Anterior cingulate cortex (tissue), 58 donors: ENCODE measurements at regions not wholly inside any gene's neighbourhood (a gene's known extent, or its start where the extent isn't known, plus 50 kb on each side); places are given as distances from the start of the nearest gene placed in this dataset.

Source experiments
- DNase-seq, 58 donors: peaks; one replicate each; lab custom pipeline; 2025; lab: John Stamatoyannopoulos, UW

DNA sequence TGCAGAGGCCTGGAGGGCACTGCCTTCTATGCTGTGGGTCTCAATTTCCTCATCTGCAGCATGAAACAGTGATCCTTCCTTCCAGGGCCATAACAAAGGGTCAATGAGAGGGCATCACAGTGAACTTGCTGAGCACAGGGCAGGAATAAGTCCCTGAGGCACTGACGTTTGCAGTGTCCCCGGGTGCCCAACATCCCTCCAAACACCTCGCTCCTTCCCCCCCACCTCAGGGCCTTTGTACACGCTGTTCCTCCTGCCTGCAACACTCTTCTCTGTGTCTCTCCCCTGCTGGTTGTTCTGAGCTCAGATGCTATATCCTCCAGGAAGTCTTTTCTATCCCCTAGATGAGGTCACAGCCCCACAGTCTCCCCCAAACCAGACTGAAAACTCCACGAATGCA is 59.7 kb upstream of the TCF20 start:
- no peak for DNase-seq

DNA sequence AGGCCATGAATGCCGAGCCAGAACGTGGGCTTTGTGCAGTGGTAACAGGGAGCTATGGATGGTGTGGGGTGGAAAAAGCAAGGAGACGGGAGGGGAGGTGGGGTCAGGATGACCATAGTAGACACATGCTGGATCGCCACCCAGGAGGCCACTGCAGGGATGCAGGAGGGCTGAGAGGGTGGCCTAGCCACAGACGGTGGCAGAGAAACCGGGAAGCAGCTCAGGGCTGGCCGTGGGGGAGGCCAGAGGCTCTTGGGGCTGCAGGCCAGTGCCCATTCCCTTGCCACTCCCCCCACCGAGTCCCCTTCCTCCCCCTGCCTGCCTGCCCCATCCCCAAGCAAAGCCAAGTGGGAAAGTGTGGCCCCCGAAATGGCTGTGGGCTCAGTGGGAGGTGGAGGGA is 59.1 kb upstream of the TCF20 start:
- DNase-seq, result no peak

DNA sequence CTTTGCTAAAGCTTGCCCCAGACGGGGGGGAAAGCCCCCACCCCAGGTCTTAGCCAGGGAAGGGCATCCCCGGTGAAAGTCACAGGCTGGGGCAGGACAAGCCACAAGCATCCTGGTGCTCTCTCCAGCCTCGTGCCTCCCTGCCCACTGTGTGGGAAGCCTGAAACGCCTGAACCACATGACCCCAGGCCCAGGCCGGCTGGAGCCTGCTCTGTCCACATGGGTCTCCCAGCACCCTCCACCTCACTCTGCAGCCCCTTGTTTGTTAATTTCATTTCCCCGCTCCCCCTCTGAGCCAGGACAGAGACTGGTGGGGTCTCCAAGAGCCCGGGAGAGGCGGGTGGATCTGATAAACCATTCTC is 58.3 kb upstream of the TCF20 start:
- DNase-seq, result no peak

- DNase-seq, result no peak
Observed at GRCh38 chr22:42328130-42328783, 57.8 kb upstream of the TCF20 start.

- DNase-seq, result no peak
Observed at GRCh38 chr22:42327462-42328129, 57.1 kb upstream of the TCF20 start.

GRCh38 chr22:42326801-42327200 is 56.3 kb upstream of the TCF20 start:
- no peak for DNase-seq

DNA sequence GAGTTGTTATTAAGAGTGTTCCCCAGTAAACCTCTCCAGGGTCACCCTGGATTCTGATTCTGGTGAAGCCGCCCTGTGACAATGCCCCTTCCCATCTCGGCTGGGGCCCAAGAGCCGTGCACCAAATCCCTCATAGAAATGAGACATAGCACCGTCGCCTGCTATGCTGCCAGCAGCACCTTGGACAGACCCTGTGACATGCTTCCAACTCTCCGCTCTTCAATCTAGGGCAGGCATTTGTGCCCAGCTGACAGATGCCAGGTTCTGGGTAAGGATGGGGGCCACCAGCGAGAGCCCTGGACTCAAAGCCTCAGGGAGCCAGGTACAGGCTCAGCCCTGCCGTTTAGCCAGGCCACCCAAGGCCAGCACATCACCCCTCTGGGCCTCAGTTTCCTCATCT is 55.8 kb upstream of the TCF20 start:
- DNase-seq, result no peak

GRCh38 chr22:42324990-42325710 is 54.7 kb upstream of the TCF20 start:
- peak in 1 of 58 donors; percentile 37 for DNase-seq

- no peak for DNase-seq
Observed at GRCh38 chr22:42324566-42324965, 54.1 kb upstream of the TCF20 start.

GRCh38 chr22:42323971-42324370 is 53.5 kb upstream of the TCF20 start:
- no peak for DNase-seq

- no peak for DNase-seq
Observed at GRCh38 chr22:42322562-42322926, 52.1 kb upstream of the TCF20 start.

GRCh38 chr22:42321908-42322561 is 51.6 kb upstream of the TCF20 start:
- DNase-seq, result no peak

DNA sequence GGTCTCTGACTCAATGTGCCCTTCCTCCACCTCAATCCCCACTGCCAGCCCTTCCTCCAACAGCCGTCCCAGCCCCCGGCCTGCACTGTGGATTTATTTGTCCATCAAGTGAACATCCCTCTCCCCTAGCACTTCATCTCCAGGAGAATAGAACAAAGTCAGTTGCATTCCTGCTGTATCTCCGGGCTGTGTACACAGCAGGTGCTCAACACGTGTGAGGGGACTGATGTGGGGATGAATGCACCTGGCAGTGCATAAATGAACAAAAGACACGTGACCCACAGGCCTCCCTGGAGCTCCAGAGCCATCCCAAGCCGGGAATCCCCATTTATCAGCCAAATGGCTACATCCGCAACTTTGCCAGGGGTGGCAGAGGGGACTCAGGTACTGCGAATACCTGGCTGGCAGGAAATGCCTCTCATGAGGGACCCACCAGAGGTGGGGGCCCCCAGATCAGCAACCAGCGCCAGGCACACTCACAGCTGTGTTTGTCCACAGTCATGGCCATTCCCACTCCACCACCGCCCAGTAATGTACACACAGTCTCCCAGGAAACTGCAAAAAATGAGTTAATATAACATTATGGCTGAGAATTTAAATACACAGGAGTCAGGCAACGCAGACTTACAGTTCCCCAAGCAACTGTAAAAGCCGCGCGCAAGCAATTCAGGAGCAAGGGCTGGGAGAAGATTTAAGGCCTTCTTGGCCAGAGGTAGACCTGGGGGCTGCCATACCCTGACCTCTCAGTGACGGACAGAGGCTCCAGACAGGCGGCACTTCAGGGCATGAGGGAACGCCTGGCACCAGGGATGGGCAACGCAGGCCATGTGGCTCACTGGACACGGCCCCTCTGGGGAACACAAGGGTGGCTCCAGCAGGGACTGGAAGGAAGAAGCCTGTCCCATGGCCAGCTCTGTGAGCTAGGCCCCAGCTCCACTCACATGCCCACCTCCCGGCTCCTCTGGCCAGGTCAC is 50.3 kb upstream of the TCF20 start:
- no peak for DNase-seq
